ENCODE measurements at regions not wholly inside any gene's neighbourhood (a gene's known extent, or its start where the extent isn't known, plus 50 kb on each side); places are given as distances from the start of the nearest gene placed in this dataset.

DNA sequence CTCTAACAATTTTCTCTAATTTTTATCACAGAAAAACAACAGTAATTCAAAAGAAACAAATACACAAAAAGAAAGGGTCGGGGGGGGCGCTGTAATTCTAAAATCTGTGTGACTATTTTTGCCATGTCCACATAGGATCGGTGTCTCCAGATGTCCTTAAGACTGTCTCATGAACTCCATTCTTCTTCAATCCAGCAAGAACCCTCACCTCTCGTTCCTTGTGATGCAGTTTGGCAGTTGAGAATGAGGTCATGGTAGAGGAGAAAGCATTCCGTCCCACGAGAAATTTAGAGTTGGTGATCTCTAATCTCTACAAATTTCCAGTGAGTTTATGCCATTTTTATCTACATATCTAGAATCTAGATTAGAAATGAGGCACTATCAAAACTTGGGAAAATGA lies 394.7 kb downstream of the TFEC start:
- TF ChIP-seq POLR2A (IDR thresholded peaks at IDR 0.05; ENCODE audit: low read length) = no peak
- no peak for TF ChIP-seq GATA1 (IDR thresholded peaks at IDR 0.05; ENCODE audit: low read depth, low read length)

All from erythroblast (primary cell).